Right lobe of liver (tissue), 4 donors: ENCODE measurements at regions not wholly inside any gene's neighbourhood (a gene's known extent, or its start where the extent isn't known, plus 50 kb on each side); places are given as distances from the start of the nearest gene placed in this dataset.

Experiments
- CTCF ChIP-seq, 4 donors: fragments of 200-600 bp in 3 of 4; fragments of 450-650 bp in 1 of 4; IDR thresholded peaks; one replicate each; pipeline versions ENCODE4 v1.5.1 to v1.8.0; 2016 to 2022; ENCODE audit warnings: antibody characterized with exemption in 4 of 4, mild to moderate bottlenecking in 2 of 4
- POLR2A ChIP-seq: fragments of 450-650 bp; IDR thresholded peaks from one replicate; pipeline ENCODE4 v1.6.1; 2017; ENCODE audit warnings: antibody characterized with exemption, mild to moderate bottlenecking
- donor health status: DM: no; HTN: no; CAD: no.
- donor health status: DM: no; HTN: no; CAD: no.
- donor health status: DM: no; HTN: yes; CAD: no.

GRCh38 chr10:107611115-107611514 is 446.6 kb upstream of the SORCS1 start:
- no peak for TF ChIP-seq CTCF (IDR thresholded peaks at IDR 0.05)
- no peak for TF ChIP-seq POLR2A
